ENCODE measurements at regions not wholly inside any gene's neighbourhood (a gene's known extent, or its start where the extent isn't known, plus 50 kb on each side); places are given as distances from the start of the nearest gene placed in this dataset.

- no peak for TF ChIP-seq CTCF (IDR thresholded peaks at IDR 0.05)
- no peak for TF ChIP-seq POLR2A (IDR thresholded peaks at IDR 0.05)
Observed at GRCh38 chr5:121151534-121151933, 687.4 kb downstream of the PRR16 start.

All from thyroid gland (tissue), 4 donors.